ENCODE measurements at regions not wholly inside any gene's neighbourhood (a gene's known extent, or its start where the extent isn't known, plus 50 kb on each side); places are given as distances from the start of the nearest gene placed in this dataset.

GRCh38 chr10:55426138-55426537 is 625.1 kb upstream of the PCDH15 start:
- TF ChIP-seq CTCF (IDR thresholded peaks at IDR 0.05; ENCODE audit: borderline replicate concordance, extremely low read depth, low read length, poor library complexity, severe bottlenecking), result no peak
- no peak for TF ChIP-seq EZH2 (IDR thresholded peaks at IDR 0.05; ENCODE audit: borderline replicate concordance, low read depth, low read length, severe bottlenecking)

Measured in DND-41 (cell line).